NCI-H1436 (cell line): ENCODE measurements at regions not wholly inside any gene's neighbourhood (a gene's known extent, or its start where the extent isn't known, plus 50 kb on each side); places are given as distances from the start of the nearest gene placed in this dataset.
"Not testable (repeated sequence)": the region's sequence is repeated elsewhere in the genome, so short reads cannot be mapped to it uniquely, and the experiment has no call there.

Experiments
- DNase-seq: peaks from one replicate; lab custom pipeline; 2025; lab: John Stamatoyannopoulos, UW

GRCh38 chr5:118552731-118553360 is 435.5 kb downstream of the DTWD2 start:
- DNase-seq = no peak

GRCh38 chr5:118552146-118552545 is 436.2 kb downstream of the DTWD2 start:
- no peak for DNase-seq

- DNase-seq = no peak
These were observed 436.6 kb downstream of the DTWD2 start for GRCh38 chr5:118551716-118552115.

GRCh38 chr5:118551031-118551430 is 437.3 kb downstream of the DTWD2 start:
- no peak for DNase-seq

GRCh38 chr5:118548761-118549720 is 439.3 kb downstream of the DTWD2 start:
- no peak for DNase-seq

GRCh38 chr5:118545470-118545869 is 442.9 kb downstream of the DTWD2 start:
- DNase-seq = no peak

GRCh38 chr5:118544887-118545449 is 443.4 kb downstream of the DTWD2 start:
- no peak for DNase-seq

GRCh38 chr5:118533923-118534322 is 454.4 kb downstream of the DTWD2 start:
- DNase-seq = no peak

GRCh38 chr5:118533156-118533555 is 455.2 kb downstream of the DTWD2 start:
- DNase-seq = no peak

GRCh38 chr5:118531276-118531675 is 457.1 kb downstream of the DTWD2 start:
- DNase-seq = no peak

- no peak for DNase-seq
These were observed 458.8 kb downstream of the DTWD2 start for GRCh38 chr5:118529361-118530144.

GRCh38 chr5:118522626-118523025 is 465.7 kb downstream of the DTWD2 start:
- DNase-seq = no peak

GRCh38 chr5:118520771-118521415 is 467.5 kb downstream of the DTWD2 start:
- no peak for DNase-seq

GRCh38 chr5:118519466-118519865 is 468.9 kb downstream of the DTWD2 start:
- no peak for DNase-seq

- DNase-seq = no peak
These were observed 469.6 kb downstream of the DTWD2 start for GRCh38 chr5:118518720-118519119.

GRCh38 chr5:118511846-118512245 is 476.5 kb downstream of the DTWD2 start:
- DNase-seq = no peak

GRCh38 chr5:118506217-118506852 is 482.0 kb downstream of the DTWD2 start:
- DNase-seq = no peak

GRCh38 chr5:118502232-118502631 is 486.1 kb downstream of the DTWD2 start:
- DNase-seq = not testable (repeated sequence)

- DNase-seq = no peak
These were observed 497.0 kb downstream of the DTWD2 start for GRCh38 chr5:118491351-118491750.

- no peak for DNase-seq
These were observed 501.6 kb downstream of the DTWD2 start for GRCh38 chr5:118486647-118487225.

- no peak for DNase-seq
These were observed 509.1 kb downstream of the DTWD2 start for GRCh38 chr5:118479285-118479684.
